D721Med (cell line): ENCODE measurements at regions not wholly inside any gene's neighbourhood (a gene's known extent, or its start where the extent isn't known, plus 50 kb on each side); places are given as distances from the start of the nearest gene placed in this dataset.
"Not testable (repeated sequence)": the region's sequence is repeated elsewhere in the genome, so short reads cannot be mapped to it uniquely, and the experiment has no call there.

Experiments used
- DNase-seq: peaks from one replicate; pipeline ENCODE4 v3.0.0; 2011; ENCODE audit warnings: low spot score; ENCODE audit not compliant: insufficient read length
- FAIRE-seq: peaks from 2 replicates; lab custom pipeline; 2011; peaks lifted over from hg19 to GRCh38; lab: Jason Lieb, UNC
- CTCF ChIP-seq: IDR thresholded peaks from 2 replicates; pipeline ENCODE4 v1.5.1; 2012; ENCODE audit warnings: mild to moderate bottlenecking, control low read depth; ENCODE audit not compliant: insufficient read depth; ENCODE audit errors: missing control alignments

GRCh38 chr1:102110586-102110985, 113.9 kb upstream of the OLFM3 start:
- DNase-seq (no peak), FAIRE-seq (no peak)
- TF ChIP-seq CTCF, result no peak

- not testable (repeated sequence) for DNase-seq, FAIRE-seq
Observed at GRCh38 chr1:102109493-102109892, 112.8 kb upstream of the OLFM3 start.

DNA sequence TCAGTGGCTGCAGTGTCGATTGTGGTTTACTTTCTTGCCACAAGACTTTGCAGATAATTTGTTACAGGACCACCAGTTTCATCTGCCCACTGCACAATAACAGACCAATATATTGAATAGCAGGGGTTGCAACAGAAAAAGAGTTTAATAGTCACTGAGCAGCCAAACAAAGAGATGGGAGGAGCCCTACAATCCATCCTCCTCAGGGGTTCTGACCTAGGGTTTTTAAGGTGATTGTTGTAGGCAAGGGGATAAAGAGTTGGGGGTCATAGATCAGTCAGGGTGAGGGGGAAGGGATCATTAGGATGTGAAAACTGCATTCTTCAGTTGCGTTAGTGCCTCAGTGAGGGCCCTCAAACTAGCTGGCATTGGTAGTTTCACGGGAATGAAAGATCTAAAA, 110.7 kb upstream of the OLFM3 start:
- TF ChIP-seq CTCF, result no peak
- DNase-seq (no peak), FAIRE-seq (no peak)

DNA sequence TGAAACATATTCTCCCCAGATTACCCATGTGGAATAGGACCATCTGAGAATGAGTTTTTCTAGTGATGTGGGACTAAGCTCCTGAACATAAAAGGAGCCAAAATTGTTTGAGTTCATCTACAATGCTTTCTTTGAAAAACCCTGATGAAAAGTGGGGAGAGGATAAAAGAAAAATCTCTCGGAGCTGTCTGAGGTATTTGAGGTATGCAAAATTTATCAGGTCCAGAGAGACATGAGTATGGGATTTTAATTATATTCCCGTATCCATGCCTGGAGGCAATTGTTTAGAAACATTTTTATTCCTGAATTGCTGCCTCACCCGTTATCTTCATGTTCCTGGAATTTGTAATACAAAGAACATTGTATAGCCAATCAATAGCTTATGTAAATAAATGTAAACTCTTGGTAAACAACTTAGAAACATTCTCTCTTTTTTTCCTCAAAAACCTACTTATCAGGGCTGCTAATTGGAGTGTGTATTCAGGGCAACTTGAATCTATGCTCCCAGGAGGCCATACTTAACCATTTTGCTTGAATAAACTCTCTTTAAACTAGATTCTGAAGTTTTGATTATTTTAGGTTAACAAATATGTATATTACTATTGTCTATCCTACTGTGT, 109.3 kb upstream of the OLFM3 start:
- FAIRE-seq, result no peak
- no peak for TF ChIP-seq CTCF
- no peak for DNase-seq

DNA sequence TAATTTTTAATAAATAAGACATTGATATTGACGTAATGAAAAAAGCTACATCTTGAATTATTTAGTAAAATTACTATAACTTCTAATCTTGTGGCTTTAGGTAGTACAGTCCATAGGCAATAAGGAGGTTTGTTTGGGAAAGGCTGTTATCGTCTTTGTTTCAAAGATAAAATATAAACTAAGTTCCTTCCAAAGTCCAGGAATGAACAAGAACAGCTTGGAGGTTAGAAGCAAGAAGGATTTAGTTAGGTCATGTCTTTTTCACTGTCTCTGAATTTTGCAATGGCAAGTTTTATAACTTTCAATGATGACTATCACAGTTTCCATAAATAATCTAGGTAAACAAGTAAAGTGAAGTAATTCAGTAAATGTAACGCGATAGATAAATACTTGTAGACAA, 106.9 kb upstream of the OLFM3 start:
- DNase-seq, result no peak
- TF ChIP-seq CTCF, result no peak
- FAIRE-seq, result no peak

- DNase-seq (no peak), FAIRE-seq (no peak)
- no peak for TF ChIP-seq CTCF
Observed at GRCh38 chr1:102102276-102102780, 105.6 kb upstream of the OLFM3 start.

DNA sequence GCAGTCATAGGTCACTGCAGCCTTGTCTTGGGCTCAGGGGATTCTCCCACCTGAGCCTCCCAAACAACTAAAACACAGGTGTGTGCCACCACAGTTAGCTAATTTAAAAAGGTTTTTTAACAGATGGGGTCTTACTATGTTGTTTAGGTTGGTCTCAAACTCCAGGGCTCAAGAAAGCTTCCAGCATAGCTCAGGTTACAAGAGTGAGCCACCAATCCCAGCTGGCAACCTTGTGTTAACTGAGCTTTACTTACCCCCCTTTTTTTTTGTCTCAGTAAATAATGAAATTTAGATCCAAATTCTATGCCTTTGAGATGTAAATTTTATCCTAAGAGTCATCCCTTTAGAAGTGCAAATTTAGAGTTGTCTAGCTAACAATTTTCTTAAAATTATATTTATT, 103.9 kb upstream of the OLFM3 start:
- no peak for FAIRE-seq
- no peak for DNase-seq
- no peak for TF ChIP-seq CTCF
